IMR-90 (cell line): ENCODE measurements at regions not wholly inside any gene's neighbourhood (a gene's known extent, or its start where the extent isn't known, plus 50 kb on each side); places are given as distances from the start of the nearest gene placed in this dataset.

ENCODE experiments used
- ATAC-seq: fragments of 200-7000 bp; cut with Tn5 transposase; 2 replicates; pipeline ENCODE4 v1.9.1; 2020; ENCODE audit warnings: low read depth, mild to moderate bottlenecking, moderate library complexity
- BruUV-seq: library from RNA; stranded (reverse); fragments of 400-500 nt; replicated peaks from 2 replicates; lab custom pipeline; 2021; lab: Mats Ljungman, UMichigan
- CTCF ChIA-PET: fragments of 300-600 bp; formaldehyde crosslinking; extraction: SDS; loops from one replicate; lab custom pipeline; 2021; ENCODE audit warnings: antibody characterized with exemption; lab: Yijun Ruan, JAX
- POLR2A ChIA-PET: fragments of 300-600 bp; sonication (Branson Sonifier 250); formaldehyde crosslinking; loops from one replicate; lab custom pipeline; 2022; ENCODE audit warnings: antibody characterized with exemption; ENCODE audit not compliant: unreplicated experiment; lab: Charles Lee
- DNase-seq: peaks from one replicate; pipeline ENCODE4 v3.0.0; 2013
- H2AFZ ChIP-seq: replicated peaks from 2 replicates; pipeline ENCODE3; 2013; ENCODE audit warnings: low read length, mild to moderate bottlenecking; ENCODE audit not compliant: poor library complexity
- H2AK5ac ChIP-seq: 2 replicates; pipeline ENCODE4 v1.6.1; 2013; ENCODE audit warnings: low read depth, low read length, inconsistent platforms
- H2AK9ac ChIP-seq: replicated peaks from 2 replicates; pipeline ENCODE3; 2013; ENCODE audit warnings: mild to moderate bottlenecking, low read depth, low read length, moderate library complexity; ENCODE audit not compliant: poor library complexity
- H2BK120ac ChIP-seq: 2 replicates; pipeline ENCODE4 v1.6.1; 2013; ENCODE audit warnings: low read depth, low read length, inconsistent platforms
- H2BK15ac ChIP-seq: 3 replicates; pipeline ENCODE4 v1.6.1; 2013; ENCODE audit warnings: low read depth, low read length, inconsistent platforms
- H2BK20ac ChIP-seq: 2 replicates; pipeline ENCODE4 v1.6.1; 2013; ENCODE audit warnings: low read depth, mild to moderate bottlenecking, inconsistent platforms, low read length, moderate library complexity
- H2BK5ac ChIP-seq: 2 replicates; pipeline ENCODE4 v1.6.1; 2013; ENCODE audit warnings: mild to moderate bottlenecking, low read depth, low read length, inconsistent platforms; ENCODE audit not compliant: poor library complexity, severe bottlenecking
- H3K14ac ChIP-seq: replicated peaks from 2 replicates; pipeline ENCODE4 v1.6.1; 2013; ENCODE audit warnings: low read depth, low read length, inconsistent platforms
- H3K18ac ChIP-seq: 2 replicates; pipeline ENCODE4 v1.6.1; 2013; ENCODE audit warnings: low read depth, low read length, control low read depth
- H3K23ac ChIP-seq: 2 replicates; pipeline ENCODE4 v1.6.1; 2013; ENCODE audit warnings: low read depth, low read length, inconsistent platforms
- H3K27ac ChIP-seq: 2 replicates; pipeline ENCODE4 v1.5.1; 2013; ENCODE audit warnings: mild to moderate bottlenecking, control low read depth, low read length; ENCODE audit not compliant: insufficient read depth
- H3K27me3 ChIP-seq: 2 replicates; pipeline ENCODE4 v1.6.1; 2013; ENCODE audit warnings: low read length; ENCODE audit not compliant: control insufficient read depth, insufficient read depth
- H3K36me3 ChIP-seq: 2 replicates; pipeline ENCODE4 v1.6.1; 2013; ENCODE audit warnings: low read length, mixed read lengths; ENCODE audit not compliant: control insufficient read depth, insufficient read depth
- H3K4ac ChIP-seq: 2 replicates; pipeline ENCODE4 v1.6.1; 2013; ENCODE audit warnings: low read depth, low read length, inconsistent platforms
- H3K4me1 ChIP-seq: 2 replicates; pipeline ENCODE4 v1.6.1; 2013; ENCODE audit warnings: low read length, mixed read lengths; ENCODE audit not compliant: control insufficient read depth, insufficient read depth
- H3K4me2 ChIP-seq: 2 replicates; pipeline ENCODE4 v1.6.1; 2013; ENCODE audit warnings: low read depth, mild to moderate bottlenecking, control low read depth, low read length, moderate library complexity
- H3K4me3 ChIP-seq: 2 replicates; pipeline ENCODE4 v1.5.1; 2013; ENCODE audit warnings: low read depth, mild to moderate bottlenecking, control low read depth, low read length, moderate library complexity; ENCODE audit not compliant: insufficient read depth
- H3K56ac ChIP-seq: 2 replicates; pipeline ENCODE4 v1.6.1; 2013; ENCODE audit warnings: low read length, inconsistent platforms; ENCODE audit not compliant: insufficient read depth; ENCODE audit errors: extremely low read depth
- H3K79me1 ChIP-seq, 2 experiments: 2 replicates each; pipeline ENCODE4 v1.6.1; 2013; ENCODE audit warnings: low read length in 2 of 2, inconsistent platforms in 1 of 2, low read depth in 1 of 2
- H3K9ac ChIP-seq: 2 replicates; pipeline ENCODE4 v1.6.1; 2013; ENCODE audit warnings: low read depth, low read length, control low read depth
- H3K9me1 ChIP-seq: 2 replicates; pipeline ENCODE4 v1.6.1; 2013; ENCODE audit warnings: low read length, inconsistent platforms; ENCODE audit not compliant: insufficient read depth
- H3K9me3 ChIP-seq: 2 replicates; pipeline ENCODE4 v1.6.1; 2013; ENCODE audit warnings: low read length; ENCODE audit not compliant: control insufficient read depth, insufficient read depth
- H4K20me1 ChIP-seq: 2 replicates; pipeline ENCODE4 v1.6.1; 2013; ENCODE audit warnings: low read length, inconsistent platforms; ENCODE audit not compliant: insufficient read depth
- H4K5ac ChIP-seq: 2 replicates; pipeline ENCODE4 v1.6.1; 2013; ENCODE audit warnings: mild to moderate bottlenecking, low read depth, low read length, control low read depth
- H4K8ac ChIP-seq, 2 experiments: 2 replicates each; pipeline ENCODE4 v1.6.1; 2013; ENCODE audit warnings: low read depth in 2 of 2, low read length in 2 of 2, control low read depth in 1 of 2, inconsistent platforms in 1 of 2
- H4K91ac ChIP-seq: 2 replicates; pipeline ENCODE4 v1.6.1; 2013; ENCODE audit warnings: low read depth, low read length, inconsistent platforms; ENCODE audit not compliant: insufficient read depth
- FOS ChIP-seq: fragments of 150-350 bp; IDR thresholded peaks from 2 replicates; pipeline ENCODE4 v1.6.1; 2016; ENCODE audit warnings: low read depth, low read length
- MAFK ChIP-seq: IDR thresholded peaks from 2 replicates; pipeline ENCODE4 v1.6.1; 2012; ENCODE audit warnings: low read depth, low read length, improper control_type of control experiment
- RAD21 ChIP-seq: IDR thresholded peaks from 2 replicates; pipeline ENCODE4 v1.6.1; 2012; ENCODE audit warnings: low read length, improper control_type of control experiment
- WGBS, 2 experiments: methylation state at CpG; one replicate each; pipeline versions ENCODE4 v1.1.5 to v1.1.7; 2013; ENCODE audit warnings: missing lambda C conversion rate in 2 of 2; ENCODE audit not compliant: insufficient read length in 1 of 2; ENCODE audit errors: extremely low coverage in 2 of 2; 5-methylcytosine and 5-hydroxymethylcytosine counted together
- dilution Hi-C: fragments of 300-500 bp; cut with HindIII; formaldehyde crosslinking; loops from one replicate; pipeline ENCODE4 v1.14.3; 2018; ENCODE audit warnings: low sequenced_read_pairs; ENCODE audit not compliant: unreplicated experiment
- in situ Hi-C: fragments of 300-500 bp; cut with MboI; formaldehyde crosslinking; loops from 3 replicates; pipeline ENCODE4 v1.14.3; 2019; ENCODE audit warnings: low sequenced_read_pairs, inconsistent platforms, mixed read lengths
- intact Hi-C: fragments of 100-400 bp; cut with micrococcal nuclease; formaldehyde crosslinking; loops from 2 replicates; pipeline ENCODE4 v1.10.0; 2022

DNA sequence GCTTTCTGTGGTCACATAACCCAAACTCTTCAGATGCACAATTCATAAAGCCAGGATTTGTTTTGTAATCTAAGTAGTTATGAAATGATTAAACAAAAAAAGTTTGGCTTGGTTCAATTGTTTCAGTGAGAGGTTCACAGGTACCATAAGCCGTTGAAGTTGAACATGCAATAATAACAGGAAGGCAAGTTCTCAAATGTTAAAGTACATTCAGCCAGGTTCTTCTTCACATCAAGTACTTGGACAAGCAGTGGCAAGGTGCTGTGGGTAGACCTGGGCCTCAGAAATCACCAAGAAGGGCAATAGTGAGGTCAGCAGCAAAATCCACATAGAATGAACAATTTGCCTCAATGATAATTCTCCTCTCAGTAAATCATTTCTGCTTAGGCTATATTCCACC, 175.5 kb downstream of the EPM2A start:
- H3K4ac ChIP-seq = no peak overlapping the region
- WGBS, 2 experiments = no CpG with 5 or more reads among the region's 1 CpG

More for the DNA sequence above, 175.5 kb downstream of the EPM2A start:
- H3K4me1 ChIP-seq = no peaks in the 10 kb centered on the region
- H2BK120ac ChIP-seq = no peak overlapping the region
- H3K56ac ChIP-seq = no peak overlapping the region
- H4K5ac ChIP-seq = no peak overlapping the region
- CTCF ChIA-PET = no interaction called here
- H2AFZ ChIP-seq = no peak overlapping the region
- ATAC-seq (no peak), DNase-seq (no peak)
- BruUV-seq = no TSS peak
- H3K36me3 ChIP-seq = no peaks in the 10 kb centered on the region
- H2AK9ac ChIP-seq = no peak overlapping the region
- dilution Hi-C loops = no loop called here
- H3K9me1 ChIP-seq = 0 out of 2 replicates have a peak, but pooled peaks cover 3% of the 10 kb centered on the region
- no peaks in the 10 kb centered on the region for H4K20me1 ChIP-seq
- H3K79me1 ChIP-seq = no peaks in the 10 kb centered on the region
- no peak overlapping the region for H3K14ac ChIP-seq
- no peaks in the 10 kb centered on the region for H3K9me3 ChIP-seq
- TF ChIP-seq RAD21 = no peak
- TF ChIP-seq FOS = no peak
- no peak for TF ChIP-seq MAFK
- no peak overlapping the region for H3K27ac ChIP-seq
- in situ Hi-C loops = no loop called here
- POLR2A ChIA-PET = no interaction called here
- intact Hi-C loops = loop anchor here (10.0 kb wide), 1 partner anchor 325 kb away; no protein-coding TSS in a partner anchor
- H2BK5ac ChIP-seq = no peak overlapping the region
- no peak overlapping the region for H2BK15ac ChIP-seq
- H2BK20ac ChIP-seq = no peak overlapping the region
- H3K18ac ChIP-seq = no peak overlapping the region
- no peak overlapping the region for H3K23ac ChIP-seq
- no peak overlapping the region for H3K4me2 ChIP-seq
- no peak overlapping the region for H4K91ac ChIP-seq
- no peak overlapping the region for H3K4me3 ChIP-seq
- H3K27me3 ChIP-seq = no peaks in the 10 kb centered on the region
- no peak overlapping the region for H4K8ac ChIP-seq
- no peak overlapping the region for H3K9ac ChIP-seq
- H2AK5ac ChIP-seq = no peak overlapping the region
